ENCODE measurements at regions not wholly inside any gene's neighbourhood (a gene's known extent, or its start where the extent isn't known, plus 50 kb on each side); places are given as distances from the start of the nearest gene placed in this dataset.
A peak's percentile ranks its signal among the peaks of the same experiment; 100 is the strongest.

GRCh38 chr1:214901718-214902117 lies 180.8 kb upstream of the KCNK2 start:
- H3K27me3 ChIP-seq (ENCODE audit: control insufficient read depth, insufficient read depth, low read length) = no peaks in the 10 kb centered on the region
- peaks cover 39% of the 10 kb centered on the region for H3K4me1 ChIP-seq (ENCODE audit: control insufficient read depth, insufficient read depth, low read length)
- H3K9me3 ChIP-seq (replicated peaks; ENCODE audit: low read length) = no peaks in the 10 kb centered on the region
- H3K4me2 ChIP-seq (ENCODE audit: low read length) = peak overlapping the region; percentile 58
- H3K4me3 ChIP-seq (ENCODE audit: low read length) = peak overlapping the region; percentile 23
- peak overlapping the region; percentile 44 for H3K9ac ChIP-seq (ENCODE audit: low read depth, low read length)
- no peaks in the 10 kb centered on the region for H3K36me3 ChIP-seq (ENCODE audit: insufficient read depth, low read length)

GRCh38 chr1:214902636-214903320 lies 179.8 kb upstream of the KCNK2 start:
- Histone ChIP-seq H3K9ac (ENCODE audit: low read depth, low read length) (peak overlapping the region; percentile 39), H3K4me3 (ENCODE audit: low read length) (no peak overlapping the region), H3K9me3 (replicated peaks; ENCODE audit: low read length) (no peaks in the 10 kb centered on the region), H3K4me2 (ENCODE audit: low read length) (peak overlapping the region; percentile 54), H3K27me3 (ENCODE audit: control insufficient read depth, insufficient read depth, low read length) (no peaks in the 10 kb centered on the region), H3K36me3 (ENCODE audit: insufficient read depth, low read length) (no peaks in the 10 kb centered on the region), H3K4me1 (ENCODE audit: control insufficient read depth, insufficient read depth, low read length) (peaks cover 39% of the 10 kb centered on the region)

GRCh38 chr1:214912127-214912526 lies 170.4 kb upstream of the KCNK2 start:
- no peaks in the 10 kb centered on the region for H3K27me3 ChIP-seq (ENCODE audit: control insufficient read depth, insufficient read depth, low read length)
- no peaks in the 10 kb centered on the region for H3K4me1 ChIP-seq (ENCODE audit: control insufficient read depth, insufficient read depth, low read length)
- no peaks in the 10 kb centered on the region for H3K36me3 ChIP-seq (ENCODE audit: insufficient read depth, low read length)
- H3K9me3 ChIP-seq (replicated peaks; ENCODE audit: low read length) = no peaks in the 10 kb centered on the region
- H3K4me3 ChIP-seq (ENCODE audit: low read length) = no peak overlapping the region
- H3K4me2 ChIP-seq (ENCODE audit: low read length) = no peak overlapping the region
- H3K9ac ChIP-seq (ENCODE audit: low read depth, low read length) = no peak overlapping the region

GRCh38 chr1:214913966-214914365 lies 168.6 kb upstream of the KCNK2 start:
- H3K4me1 ChIP-seq (ENCODE audit: control insufficient read depth, insufficient read depth, low read length) = no peaks in the 10 kb centered on the region
- H3K9me3 ChIP-seq (replicated peaks; ENCODE audit: low read length) = no peaks in the 10 kb centered on the region
- H3K36me3 ChIP-seq (ENCODE audit: insufficient read depth, low read length) = no peaks in the 10 kb centered on the region
- no peak overlapping the region for H3K4me3 ChIP-seq (ENCODE audit: low read length)
- no peaks in the 10 kb centered on the region for H3K27me3 ChIP-seq (ENCODE audit: control insufficient read depth, insufficient read depth, low read length)
- H3K9ac ChIP-seq (ENCODE audit: low read depth, low read length) = no peak overlapping the region
- no peak overlapping the region for H3K4me2 ChIP-seq (ENCODE audit: low read length)

- H3K9ac ChIP-seq (ENCODE audit: low read depth, low read length) = no peak overlapping the region
- no peaks in the 10 kb centered on the region for H3K9me3 ChIP-seq (replicated peaks; ENCODE audit: low read length)
- no peaks in the 10 kb centered on the region for H3K36me3 ChIP-seq (ENCODE audit: insufficient read depth, low read length)
Measured at GRCh38 chr1:214917081-214917635, 165.4 kb upstream of the KCNK2 start.

GRCh38 chr1:214918745-214919144 lies 163.8 kb upstream of the KCNK2 start:
- no peaks in the 10 kb centered on the region for H3K27me3 ChIP-seq (ENCODE audit: control insufficient read depth, insufficient read depth, low read length)
- no peak overlapping the region for H3K4me2 ChIP-seq (ENCODE audit: low read length)

More at GRCh38 chr1:214917081-214917635, 165.4 kb upstream of the KCNK2 start:
- no peak overlapping the region for H3K4me2 ChIP-seq (ENCODE audit: low read length)
- H3K4me3 ChIP-seq (ENCODE audit: low read length) = no peak overlapping the region
- no peaks in the 10 kb centered on the region for H3K4me1 ChIP-seq (ENCODE audit: control insufficient read depth, insufficient read depth, low read length)
- H3K27me3 ChIP-seq (ENCODE audit: control insufficient read depth, insufficient read depth, low read length) = no peaks in the 10 kb centered on the region

GRCh38 chr1:214920337-214920736 lies 162.2 kb upstream of the KCNK2 start:
- Histone ChIP-seq H3K4me3 (ENCODE audit: low read length) (no peak overlapping the region), H3K27me3 (ENCODE audit: control insufficient read depth, insufficient read depth, low read length) (no peaks in the 10 kb centered on the region), H3K4me1 (ENCODE audit: control insufficient read depth, insufficient read depth, low read length) (no peaks in the 10 kb centered on the region), H3K36me3 (ENCODE audit: insufficient read depth, low read length) (no peaks in the 10 kb centered on the region), H3K9me3 (replicated peaks; ENCODE audit: low read length) (no peaks in the 10 kb centered on the region), H3K4me2 (ENCODE audit: low read length) (no peak overlapping the region), H3K9ac (ENCODE audit: low read depth, low read length) (no peak overlapping the region)

More at GRCh38 chr1:214918745-214919144, 163.8 kb upstream of the KCNK2 start:
- H3K36me3 ChIP-seq (ENCODE audit: insufficient read depth, low read length) = no peaks in the 10 kb centered on the region
- H3K9ac ChIP-seq (ENCODE audit: low read depth, low read length) = no peak overlapping the region
- no peaks in the 10 kb centered on the region for H3K4me1 ChIP-seq (ENCODE audit: control insufficient read depth, insufficient read depth, low read length)
- no peaks in the 10 kb centered on the region for H3K9me3 ChIP-seq (replicated peaks; ENCODE audit: low read length)
- H3K4me3 ChIP-seq (ENCODE audit: low read length) = no peak overlapping the region

- H3K27me3 ChIP-seq (ENCODE audit: control insufficient read depth, insufficient read depth, low read length) = no peaks in the 10 kb centered on the region
Measured at GRCh38 chr1:214923278-214923915, 159.1 kb upstream of the KCNK2 start.

GRCh38 chr1:214927796-214928195 lies 154.7 kb upstream of the KCNK2 start:
- H3K4me2 ChIP-seq (ENCODE audit: low read length) = no peak overlapping the region
- no peak overlapping the region for H3K4me3 ChIP-seq (ENCODE audit: low read length)
- H3K9me3 ChIP-seq (replicated peaks; ENCODE audit: low read length) = no peaks in the 10 kb centered on the region
- no peaks in the 10 kb centered on the region for H3K27me3 ChIP-seq (ENCODE audit: control insufficient read depth, insufficient read depth, low read length)
- H3K9ac ChIP-seq (ENCODE audit: low read depth, low read length) = no peak overlapping the region
- no peaks in the 10 kb centered on the region for H3K36me3 ChIP-seq (ENCODE audit: insufficient read depth, low read length)
- H3K4me1 ChIP-seq (ENCODE audit: control insufficient read depth, insufficient read depth, low read length) = no peaks in the 10 kb centered on the region

More at GRCh38 chr1:214923278-214923915, 159.1 kb upstream of the KCNK2 start:
- H3K36me3 ChIP-seq (ENCODE audit: insufficient read depth, low read length) = no peaks in the 10 kb centered on the region
- no peak overlapping the region for H3K9ac ChIP-seq (ENCODE audit: low read depth, low read length)
- no peak overlapping the region for H3K4me2 ChIP-seq (ENCODE audit: low read length)
- H3K9me3 ChIP-seq (replicated peaks; ENCODE audit: low read length) = no peaks in the 10 kb centered on the region
- no peak overlapping the region for H3K4me3 ChIP-seq (ENCODE audit: low read length)
- no peaks in the 10 kb centered on the region for H3K4me1 ChIP-seq (ENCODE audit: control insufficient read depth, insufficient read depth, low read length)

GRCh38 chr1:214928574-214928973 lies 154.0 kb upstream of the KCNK2 start:
- Histone ChIP-seq H3K4me3 (ENCODE audit: low read length) (no peak overlapping the region), H3K4me1 (ENCODE audit: control insufficient read depth, insufficient read depth, low read length) (no peaks in the 10 kb centered on the region), H3K36me3 (ENCODE audit: insufficient read depth, low read length) (no peaks in the 10 kb centered on the region), H3K4me2 (ENCODE audit: low read length) (no peak overlapping the region), H3K27me3 (ENCODE audit: control insufficient read depth, insufficient read depth, low read length) (no peaks in the 10 kb centered on the region), H3K9me3 (replicated peaks; ENCODE audit: low read length) (no peaks in the 10 kb centered on the region), H3K9ac (ENCODE audit: low read depth, low read length) (no peak overlapping the region)

GRCh38 chr1:214933375-214933774 lies 149.2 kb upstream of the KCNK2 start:
- H3K4me3 ChIP-seq (ENCODE audit: low read length) = no peak overlapping the region
- H3K9me3 ChIP-seq (replicated peaks; ENCODE audit: low read length) = no peaks in the 10 kb centered on the region
- H3K27me3 ChIP-seq (ENCODE audit: control insufficient read depth, insufficient read depth, low read length) = no peaks in the 10 kb centered on the region

More at GRCh38 chr1:214933375-214933774, 149.2 kb upstream of the KCNK2 start:
- Histone ChIP-seq H3K4me1 (ENCODE audit: control insufficient read depth, insufficient read depth, low read length) (no peaks in the 10 kb centered on the region), H3K36me3 (ENCODE audit: insufficient read depth, low read length) (no peaks in the 10 kb centered on the region), H3K9ac (ENCODE audit: low read depth, low read length) (no peak overlapping the region), H3K4me2 (ENCODE audit: low read length) (no peak overlapping the region)
